ENCODE measurements at regions not wholly inside any gene's neighbourhood (a gene's known extent, or its start where the extent isn't known, plus 50 kb on each side); places are given as distances from the start of the nearest gene placed in this dataset.

DNA sequence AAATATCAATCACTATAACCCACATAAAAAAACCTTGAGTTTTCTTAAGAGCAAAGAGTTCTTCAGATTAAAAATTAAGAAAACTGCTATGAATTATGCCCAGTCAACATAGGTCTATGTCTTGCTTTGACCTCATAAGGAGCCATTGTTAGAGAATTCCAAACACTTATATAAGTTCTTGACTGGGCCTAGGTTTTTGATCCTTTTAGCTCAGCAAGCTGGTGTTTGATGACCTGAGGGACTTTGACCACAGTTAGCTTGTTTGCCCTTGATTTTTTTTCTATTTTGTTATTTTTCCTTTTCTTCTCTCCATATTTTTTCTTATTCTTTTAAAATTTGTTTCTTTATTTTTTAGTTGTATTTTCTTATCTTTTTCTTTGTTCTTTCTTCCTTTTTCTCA lies 122.3 kb downstream of the RHOU start:
- no peaks in the 10 kb centered on the region for H3K36me3 ChIP-seq (ENCODE audit: low read depth)
- no peaks in the 10 kb centered on the region for H4K20me1 ChIP-seq (ENCODE audit: insufficient read depth)
- H3K9me2 ChIP-seq (ENCODE audit: insufficient read depth), result no peaks in the 10 kb centered on the region
- no peaks in the 10 kb centered on the region for H3F3A ChIP-seq (ENCODE audit: insufficient read depth, low read depth)
- no peak for TF ChIP-seq CTCF (conservative IDR thresholded peaks at IDR 0.05)
- TF ChIP-seq EZH2 (IDR thresholded peaks at IDR 0.05; ENCODE audit: low read depth), result no peak
- H3K9me3 ChIP-seq (ENCODE audit: insufficient read depth, low read depth), result no peaks in the 10 kb centered on the region
- H3K4me2 ChIP-seq, result no peak overlapping the region
- intact Hi-C loops (cut with micrococcal nuclease; ENCODE audit: unreplicated experiment), result no loop called here
- no peaks in the 10 kb centered on the region for H3K79me2 ChIP-seq (ENCODE audit: low read depth)
- H3K4me3 ChIP-seq, result no peak overlapping the region
- no peak for DNase-seq
- no TSS peak for BruUV-seq (replicated peaks)
- POLR2A ChIA-PET (ENCODE audit: unreplicated experiment), result no interaction called here
- no peak overlapping the region for H2AFZ ChIP-seq
- CTCF ChIA-PET, result no interaction called here
- peaks cover 67% of the 10 kb centered on the region for H3K27me3 ChIP-seq (ENCODE audit: insufficient read depth, low read depth)
- no peaks in the 10 kb centered on the region for H3K4me1 ChIP-seq (replicated peaks; ENCODE audit: insufficient read depth)
- H3K27ac ChIP-seq, result no peak overlapping the region

DNA sequence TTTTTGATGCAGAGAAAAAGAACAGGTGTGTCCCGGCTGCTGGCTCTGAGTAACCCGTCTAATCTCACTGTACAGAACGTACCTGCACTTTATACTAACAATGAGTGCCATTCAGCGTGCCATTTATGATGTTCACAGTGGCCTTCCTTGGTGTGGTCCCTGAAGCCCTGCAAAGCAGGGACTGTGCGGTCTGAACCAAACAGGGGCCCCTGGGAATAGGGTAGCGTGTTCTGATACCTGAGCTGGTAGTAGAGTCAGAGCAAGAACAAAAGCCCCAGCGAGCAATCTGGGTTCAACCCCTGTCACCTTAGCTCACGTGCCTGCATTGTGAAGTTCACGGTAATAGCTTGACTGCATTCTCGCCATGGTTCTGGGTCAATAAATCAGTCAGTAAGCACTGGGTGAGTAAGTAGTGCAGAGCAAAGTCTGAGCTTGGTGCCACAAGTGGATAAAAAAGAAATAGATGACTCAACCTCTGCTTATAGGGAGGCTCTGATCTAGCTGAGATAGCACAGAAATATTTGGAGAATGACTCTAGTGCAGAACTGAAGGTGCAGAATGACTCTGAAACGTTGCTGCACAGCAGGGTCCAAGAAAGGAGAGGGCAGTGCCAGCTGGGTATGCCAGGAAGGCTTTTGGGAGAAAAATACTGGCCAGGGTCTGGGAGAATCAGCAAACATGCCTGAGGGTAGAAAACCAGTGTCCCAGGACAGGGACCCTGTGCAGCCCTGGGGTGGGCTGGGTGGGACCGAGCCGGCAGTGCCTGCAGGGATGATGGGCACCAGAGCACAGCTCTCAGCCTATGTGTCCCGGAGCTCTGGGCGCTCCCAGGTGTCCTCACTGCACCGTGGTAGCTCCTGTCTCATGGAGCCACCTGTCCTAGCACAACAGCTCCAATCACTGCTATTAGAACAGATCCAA lies 125.9 kb downstream of the RHOU start:
- intact Hi-C loops (cut with micrococcal nuclease; ENCODE audit: unreplicated experiment), result no loop called here
- TF ChIP-seq CTCF (conservative IDR thresholded peaks at IDR 0.05), result no peak
- TF ChIP-seq EZH2 (IDR thresholded peaks at IDR 0.05; ENCODE audit: low read depth), result no peak
- no peak overlapping the region for H3K27ac ChIP-seq

GRCh38 chr1:228861832-228862180 lies 126.5 kb downstream of the RHOU start:
- Histone ChIP-seq H3K27ac (no peak overlapping the region), H4K20me1 (ENCODE audit: insufficient read depth) (no peaks in the 10 kb centered on the region), H3K79me2 (ENCODE audit: low read depth) (no peaks in the 10 kb centered on the region), H3F3A (ENCODE audit: insufficient read depth, low read depth) (no peaks in the 10 kb centered on the region), H3K4me2 (no peak overlapping the region), H2AFZ (no peak overlapping the region), H3K9me3 (ENCODE audit: insufficient read depth, low read depth) (no peaks in the 10 kb centered on the region), H3K27me3 (ENCODE audit: insufficient read depth, low read depth) (peaks cover 62% of the 10 kb centered on the region), H3K4me3 (no peak overlapping the region), H3K36me3 (ENCODE audit: low read depth) (no peaks in the 10 kb centered on the region), H3K4me1 (replicated peaks; ENCODE audit: insufficient read depth) (no peaks in the 10 kb centered on the region), H3K9me2 (ENCODE audit: insufficient read depth) (no peaks in the 10 kb centered on the region)
- CTCF ChIA-PET, result no interaction called here
- intact Hi-C loops (cut with micrococcal nuclease; ENCODE audit: unreplicated experiment), result no loop called here
- POLR2A ChIA-PET (ENCODE audit: unreplicated experiment), result no interaction called here
- BruUV-seq (replicated peaks), result no TSS peak
- TF ChIP-seq CTCF (conservative IDR thresholded peaks at IDR 0.05), result no peak
- no peak for TF ChIP-seq EZH2 (IDR thresholded peaks at IDR 0.05; ENCODE audit: low read depth)
- no peak for DNase-seq

More for the DNA sequence above, 125.9 kb downstream of the RHOU start:
- H3K4me3 ChIP-seq, result no peak overlapping the region
- no peaks in the 10 kb centered on the region for H3K9me2 ChIP-seq (ENCODE audit: insufficient read depth)
- no peaks in the 10 kb centered on the region for H3K4me1 ChIP-seq (replicated peaks; ENCODE audit: insufficient read depth)
- H3K4me2 ChIP-seq, result no peak overlapping the region
- no peaks in the 10 kb centered on the region for H4K20me1 ChIP-seq (ENCODE audit: insufficient read depth)
- H3K27me3 ChIP-seq (ENCODE audit: insufficient read depth, low read depth), result peaks cover 60% of the 10 kb centered on the region
- no peaks in the 10 kb centered on the region for H3K9me3 ChIP-seq (ENCODE audit: insufficient read depth, low read depth)
- H3K79me2 ChIP-seq (ENCODE audit: low read depth), result no peaks in the 10 kb centered on the region
- ChIA-PET POLR2A (ENCODE audit: unreplicated experiment) (no interaction called here), CTCF (no interaction called here)
- H3F3A ChIP-seq (ENCODE audit: insufficient read depth, low read depth), result no peaks in the 10 kb centered on the region
- BruUV-seq (replicated peaks), result no TSS peak
- peak in 1 of 2 experiments; percentile 72 for DNase-seq
- H3K36me3 ChIP-seq (ENCODE audit: low read depth), result no peaks in the 10 kb centered on the region
- no peak overlapping the region for H2AFZ ChIP-seq

All from PC-9 (cell line).